ENCODE measurements at regions not wholly inside any gene's neighbourhood (a gene's known extent, or its start where the extent isn't known, plus 50 kb on each side); places are given as distances from the start of the nearest gene placed in this dataset.
"Not testable (repeated sequence)": the region's sequence is repeated elsewhere in the genome, so short reads cannot be mapped to it uniquely, and the experiment has no call there.

- DNase-seq = no peak
These were observed 1829.0 kb upstream of the MIR17HG start for GRCh38 chr13:89518289-89519077.

- DNase-seq = no peak
These were observed 1827.0 kb upstream of the MIR17HG start for GRCh38 chr13:89520468-89520867.

GRCh38 chr13:89521672-89522071 is 1825.8 kb upstream of the MIR17HG start:
- not testable (repeated sequence) for DNase-seq

- no peak for DNase-seq
These were observed 1806.1 kb upstream of the MIR17HG start for GRCh38 chr13:89541091-89542030.

GRCh38 chr13:89550938-89551337 is 1796.5 kb upstream of the MIR17HG start:
- DNase-seq = no peak

GRCh38 chr13:89554801-89555200 is 1792.7 kb upstream of the MIR17HG start:
- peak; percentile 91 for DNase-seq

- DNase-seq = no peak
These were observed 1781.9 kb upstream of the MIR17HG start for GRCh38 chr13:89565476-89566100.

- DNase-seq = no peak
These were observed 1780.5 kb upstream of the MIR17HG start for GRCh38 chr13:89567025-89567424.

GRCh38 chr13:89568276-89568675 is 1779.2 kb upstream of the MIR17HG start:
- no peak for DNase-seq

GRCh38 chr13:89568746-89569145 is 1778.7 kb upstream of the MIR17HG start:
- DNase-seq = no peak

GRCh38 chr13:89571676-89572075 is 1775.8 kb upstream of the MIR17HG start:
- no peak for DNase-seq

- no peak for DNase-seq
These were observed 1773.4 kb upstream of the MIR17HG start for GRCh38 chr13:89574077-89574476.

GRCh38 chr13:89577301-89577700 is 1770.2 kb upstream of the MIR17HG start:
- no peak for DNase-seq

GRCh38 chr13:89584058-89584620 is 1763.3 kb upstream of the MIR17HG start:
- no peak for DNase-seq

- DNase-seq = no peak
These were observed 1744.8 kb upstream of the MIR17HG start for GRCh38 chr13:89602655-89603054.

GRCh38 chr13:89603187-89603586 is 1744.3 kb upstream of the MIR17HG start:
- no peak for DNase-seq

- DNase-seq = no peak
These were observed 1738.2 kb upstream of the MIR17HG start for GRCh38 chr13:89609318-89609717.

- no peak for DNase-seq
These were observed 1737.2 kb upstream of the MIR17HG start for GRCh38 chr13:89610331-89610730.

GRCh38 chr13:89610881-89611280 is 1736.6 kb upstream of the MIR17HG start:
- no peak for DNase-seq

- DNase-seq = no peak
These were observed 1719.5 kb upstream of the MIR17HG start for GRCh38 chr13:89627996-89628395.

GRCh38 chr13:89628567-89628966 is 1718.9 kb upstream of the MIR17HG start:
- DNase-seq = no peak

GRCh38 chr13:89650226-89650625 is 1697.3 kb upstream of the MIR17HG start:
- no peak for DNase-seq

GRCh38 chr13:89660752-89661151 is 1686.7 kb upstream of the MIR17HG start:
- no peak for DNase-seq

All from NCI-H345 (cell line).